Neural crest cell (in vitro differentiated cells): ENCODE measurements at regions not wholly inside any gene's neighbourhood (a gene's known extent, or its start where the extent isn't known, plus 50 kb on each side); places are given as distances from the start of the nearest gene placed in this dataset.

Experiments used
- DNase-seq: peaks from one replicate; pipeline ENCODE4 v3.0.0; 2021; ENCODE audit warnings: low read depth, mixed read lengths, low spot score
- H3K27ac Mint-ChIP-seq: one replicate; pipeline ENCODE4 v1.8.0; 2021; ENCODE audit warnings: mild to moderate bottlenecking, mixed read lengths; ENCODE audit not compliant: unreplicated experiment
- H3K27me3 Mint-ChIP-seq: 2 replicates; pipeline ENCODE4 v1.8.0; 2021; ENCODE audit warnings: low read depth, mild to moderate bottlenecking, mixed read lengths
- H3K36me3 Mint-ChIP-seq: 2 replicates; pipeline ENCODE4 v1.8.0; 2021; ENCODE audit warnings: low read depth, mild to moderate bottlenecking, mixed read lengths
- H3K4me1 Mint-ChIP-seq: 2 replicates; pipeline ENCODE4 v1.8.0; 2021; ENCODE audit warnings: mixed read lengths
- H3K4me3 Mint-ChIP-seq: one replicate; pipeline ENCODE4 v1.8.0; 2021; ENCODE audit warnings: mild to moderate bottlenecking, mixed read lengths
- H3K9me3 Mint-ChIP-seq: 2 replicates; pipeline ENCODE4 v1.8.0; 2021; ENCODE audit warnings: mixed read lengths
- CTCF ChIP-seq: fragments of 200-600 bp; sonication (generic); conservative IDR thresholded peaks from 2 replicates; pipeline ENCODE4 v1.5.0; 2021; ENCODE audit warnings: antibody characterized with exemption, mild to moderate bottlenecking

GRCh38 chr4:108355902-108356535 lies 187.3 kb upstream of the LEF1 start:
- H3K36me3 Mint-ChIP-seq: no peaks in the 10 kb centered on the region
- DNase-seq: no peak
- H3K4me3 Mint-ChIP-seq: no peak overlapping the region
- H3K27me3 Mint-ChIP-seq: peaks cover 4% of the 10 kb centered on the region
- no peaks in the 10 kb centered on the region for H3K9me3 Mint-ChIP-seq
- H3K4me1 Mint-ChIP-seq: peaks cover 48% of the 10 kb centered on the region
- no peak for TF ChIP-seq CTCF
- H3K27ac Mint-ChIP-seq: no peak overlapping the region

- Mint-ChIP-seq H3K4me3 (no peak overlapping the region), H3K27ac (no peak overlapping the region), H3K36me3 (no peaks in the 10 kb centered on the region), H3K9me3 (no peaks in the 10 kb centered on the region), H3K4me1 (peaks cover 48% of the 10 kb centered on the region), H3K27me3 (peaks cover 4% of the 10 kb centered on the region)
- no peak for TF ChIP-seq CTCF
- DNase-seq: no peak
Measured at GRCh38 chr4:108355186-108355901, 186.6 kb upstream of the LEF1 start.

GRCh38 chr4:108352664-108353308 lies 184.1 kb upstream of the LEF1 start:
- H3K4me3 Mint-ChIP-seq: no peak overlapping the region
- no peak overlapping the region for H3K27ac Mint-ChIP-seq
- peaks cover 46% of the 10 kb centered on the region for H3K4me1 Mint-ChIP-seq
- no peaks in the 10 kb centered on the region for H3K27me3 Mint-ChIP-seq
- peaks cover 2% of the 10 kb centered on the region for H3K9me3 Mint-ChIP-seq
- TF ChIP-seq CTCF: no peak
- no peak for DNase-seq
- H3K36me3 Mint-ChIP-seq: no peaks in the 10 kb centered on the region

GRCh38 chr4:108351791-108352190 lies 183.1 kb upstream of the LEF1 start:
- DNase-seq: no peak
- Mint-ChIP-seq H3K4me1 (peaks cover 51% of the 10 kb centered on the region), H3K36me3 (no peaks in the 10 kb centered on the region), H3K27ac (no peak overlapping the region), H3K9me3 (peaks cover 2% of the 10 kb centered on the region), H3K4me3 (no peak overlapping the region), H3K27me3 (no peaks in the 10 kb centered on the region)
- no peak for TF ChIP-seq CTCF

- Mint-ChIP-seq H3K4me3 (no peak overlapping the region), H3K36me3 (no peaks in the 10 kb centered on the region), H3K4me1 (peaks cover 59% of the 10 kb centered on the region), H3K27me3 (no peaks in the 10 kb centered on the region), H3K27ac (no peak overlapping the region), H3K9me3 (peaks cover 5% of the 10 kb centered on the region)
- no peak for DNase-seq
- TF ChIP-seq CTCF: no peak
Measured at GRCh38 chr4:108350332-108350731, 181.6 kb upstream of the LEF1 start.
